GM12878 (cell line): ENCODE measurements at regions not wholly inside any gene's neighbourhood (a gene's known extent, or its start where the extent isn't known, plus 50 kb on each side); places are given as distances from the start of the nearest gene placed in this dataset.

Experiments used
- ATAC-seq: fragments of 200-7000 bp; cut with Tn5 transposase; 3 replicates; pipeline ENCODE4 v1.9.1; 2020; ENCODE audit warnings: mild to moderate bottlenecking, moderate library complexity
- BruUV-seq: library from RNA; stranded (reverse); fragments of 400-500 nt; replicated peaks from 2 replicates; lab custom pipeline; 2021; lab: Mats Ljungman, UMichigan
- CTCF ChIA-PET: fragments of 300-600 bp; sonication (Branson Sonifier 250); formaldehyde crosslinking; extraction: SDS; loops from one replicate; lab custom pipeline; 2021; ENCODE audit warnings: inconsistent platforms; lab: Yijun Ruan, JAX
- POLR2A ChIA-PET: fragments of 350-600 bp; formaldehyde crosslinking; extraction: SDS; loops from one replicate; lab custom pipeline; 2021; ENCODE audit warnings: inconsistent platforms; lab: Charles Lee
- RAD21 ChIA-PET: fragments of 300-600 bp; sonication (Branson Sonifier 250); formaldehyde crosslinking; loops from one replicate; lab custom pipeline; 2023; ENCODE audit warnings: antibody characterized with exemption; ENCODE audit not compliant: unreplicated experiment; lab: Charles Lee
- SMC1A ChIA-PET: fragments of 300-600 bp; sonication (Branson Sonifier 250); formaldehyde crosslinking; loops from one replicate; lab custom pipeline; 2023; ENCODE audit not compliant: unreplicated experiment, uncharacterized antibody; lab: Charles Lee
- DNase-seq: peaks from one replicate; pipeline ENCODE4 v3.0.0-alpha.2; 2011; ENCODE audit warnings: low read depth, low spot score
- FAIRE-seq: peaks from 3 replicates; lab custom pipeline; 2011; peaks lifted over from hg19 to GRCh38; lab: Jason Lieb, UNC
- H2AFZ ChIP-seq: 2 replicates; pipeline ENCODE4 v1.6.0; 2011; ENCODE audit warnings: low read depth, low read length, control low read depth; ENCODE audit not compliant: control insufficient read depth
- H3K27ac ChIP-seq: 2 replicates; pipeline ENCODE4 v1.5.1; 2011; ENCODE audit warnings: control low read depth; ENCODE audit not compliant: control insufficient read depth, insufficient read depth
- H3K27me3 ChIP-seq, 2 experiments: replicated peaks in 1 of 2; 2 replicates each; pipeline versions ENCODE4 v1.6.0 to v1.6.1; 2011; ENCODE audit warnings: low read length in 1 of 2; ENCODE audit not compliant: control insufficient read depth in 2 of 2, insufficient read depth in 2 of 2
- H3K36me3 ChIP-seq, 2 experiments: 2 replicates each; pipeline ENCODE4 v1.5.1; 2011; ENCODE audit warnings: low read length in 1 of 2; ENCODE audit not compliant: control insufficient read depth in 2 of 2, insufficient read depth in 2 of 2
- H3K4me1 ChIP-seq: 2 replicates; pipeline ENCODE4 v1.6.1; 2011; ENCODE audit warnings: mild to moderate bottlenecking, low read length, moderate library complexity, mixed read lengths; ENCODE audit not compliant: control insufficient read depth, insufficient read depth
- H3K4me2 ChIP-seq: 2 replicates; pipeline ENCODE4 v1.6.0; 2011; ENCODE audit warnings: control low read depth; ENCODE audit not compliant: control insufficient read depth, insufficient read depth
- H3K4me3 ChIP-seq: fragments of 200-600 bp; sonication (generic); 2 replicates; pipeline ENCODE4 v1.5.1; 2016
- H3K79me2 ChIP-seq: 2 replicates; pipeline ENCODE4 v1.6.0; 2011; ENCODE audit warnings: low read length; ENCODE audit not compliant: control insufficient read depth, insufficient read depth
- H3K9ac ChIP-seq: 2 replicates; pipeline ENCODE4 v1.8.0; 2011; ENCODE audit warnings: low read length, control low read depth, mixed read lengths; ENCODE audit not compliant: control insufficient read depth, insufficient read depth
- H3K9me3 ChIP-seq: replicated peaks from 3 replicates; pipeline ENCODE4 v1.5.1; 2011; ENCODE audit warnings: mild to moderate bottlenecking, low read length; ENCODE audit not compliant: control insufficient read depth, insufficient read depth
- H4K20me1 ChIP-seq: 2 replicates; pipeline ENCODE4 v1.6.0; 2011; ENCODE audit not compliant: control insufficient read depth, insufficient read depth
- BHLHE40 ChIP-seq, 2 experiments: fragments of 450-650 bp in 1 of 2; IDR thresholded peaks; 2 replicates each; pipeline ENCODE4 v1.6.1; 2011 to 2017; ENCODE audit warnings: low read depth in 2 of 2, borderline replicate concordance in 1 of 2, improper control_type of control experiment in 1 of 2, low read length in 1 of 2, mild to moderate bottlenecking in 1 of 2
- HDAC2 ChIP-seq: fragments of 200-600 bp; sonication (generic); IDR thresholded peaks from 2 replicates; pipeline ENCODE4 v1.6.1; 2017
- RAD51 ChIP-seq: fragments of 450-650 bp; IDR thresholded peaks from 2 replicates; pipeline ENCODE4 v1.6.1; 2016; ENCODE audit warnings: moderate library complexity, mild to moderate bottlenecking, inconsistent platforms
- SP1 ChIP-seq: IDR thresholded peaks from one replicate; pipeline ENCODE4 v1.6.1; 2011; ENCODE audit warnings: low read depth, low read length
- SPI1 ChIP-seq: IDR thresholded peaks from 2 replicates; pipeline ENCODE4 v1.6.1; 2011; ENCODE audit warnings: low read depth, mild to moderate bottlenecking, low read length, moderate library complexity, borderline replicate concordance; ENCODE audit not compliant: insufficient read depth
- STAT1 ChIP-seq: fragments of 450-650 bp; conservative IDR thresholded peaks from 2 replicates; pipeline ENCODE4 v1.6.1; 2014; ENCODE audit warnings: antibody characterized with exemption, mild to moderate bottlenecking
- STAT3 ChIP-seq: IDR thresholded peaks from 2 replicates; pipeline ENCODE4 v1.6.1; 2011; ENCODE audit warnings: low read depth, low read length, improper control_type of control experiment
- ZBTB11 ChIP-seq: fragments of 450-650 bp; formaldehyde crosslinking; IDR thresholded peaks from 2 replicates; pipeline ENCODE4 v1.5.0; 2022; ENCODE audit warnings: mild to moderate bottlenecking, missing genetic modification characterization
- ZNF207 ChIP-seq: fragments of 450-650 bp; IDR thresholded peaks from 2 replicates; pipeline ENCODE4 v1.6.1; 2014; ENCODE audit warnings: antibody characterized with exemption, mild to moderate bottlenecking, borderline replicate concordance
- WGBS: methylation state at CpG from one replicate; pipeline ENCODE4 v1.1.6; 2016; ENCODE audit warnings: low lambda C conversion rate; ENCODE audit not compliant: insufficient replicate concordance, insufficient coverage; ENCODE audit errors: missing lambda C conversion rate; 5-methylcytosine and 5-hydroxymethylcytosine counted together
- in situ Hi-C: fragments of 300-500 bp; cut with MboI; formaldehyde crosslinking; loops from 9 replicates; pipeline ENCODE4 v1.14.3; 2018; ENCODE audit warnings: mixed read lengths
- intact Hi-C: fragments of 100-400 bp; cut with micrococcal nuclease; formaldehyde crosslinking; loops from one replicate; pipeline ENCODE4 v1.14.2; 2022; ENCODE audit not compliant: unreplicated experiment
- TF ChIP-seq, protein P1 (sequence below): fragments of 450-650 bp; IDR thresholded peaks from 2 replicates; pipeline ENCODE4 v1.6.1; 2014; ENCODE audit warnings: mild to moderate bottlenecking
- TF ChIP-seq, protein P2 (sequence below): fragments of 450-650 bp; IDR thresholded peaks from 2 replicates; pipeline ENCODE4 v1.6.1; 2016; ENCODE audit warnings: mild to moderate bottlenecking
- TF ChIP-seq, protein P3 (sequence below): IDR thresholded peaks from 2 replicates; pipeline ENCODE4 v1.6.1; 2012; ENCODE audit warnings: low read depth, low read length, improper control_type of control experiment

GRCh38 chr5:6308683-6309082 lies 69.7 kb downstream of the MED10 start (continued):
- TF ChIP-seq STAT1: no peak

- 55% methylated on average over 5 of the region's 5 CpGs for WGBS
- FAIRE-seq (no peak), ATAC-seq (no peak), DNase-seq (no peak)
- POLR2A ChIA-PET: no interaction called here
- Histone ChIP-seq H3K4me2 (no peak overlapping the region), H3K36me3 (no peaks in the 10 kb centered on the region), H2AFZ (no peak overlapping the region), H3K27me3 (no peaks in the 10 kb centered on the region; a peak in 1 of 4 replicates), H3K4me1 (no peaks in the 10 kb centered on the region), H3K9ac (no peak overlapping the region), H3K9me3 (no peaks in the 10 kb centered on the region), H3K27ac (no peak overlapping the region), H3K79me2 (no peaks in the 10 kb centered on the region), H3K4me3 (no peak overlapping the region), H4K20me1 (no peaks in the 10 kb centered on the region; the same call in none of the 2 replicates)
- intact Hi-C loops (no loop called here), in situ Hi-C loops (no loop called here)
- RAD21 ChIA-PET: interaction anchor here (0.6 to 1.4 kb wide), 2 partner anchors 27 to 306 kb away, joined by 3 to 4 read pairs; no protein-coding TSS in a partner anchor
- no TSS peak for BruUV-seq
- SMC1A ChIA-PET: no interaction called here
- TF ChIP-seq SPI1 (no peak), RAD51 (no peak), SP1 (no peak), ZBTB11 (CRISPR knock-in tag) (no peak), STAT3 (no peak), STAT1 (no peak), BHLHE40 (IDR thresholded peaks at IDR 0.05; ENCODE audit: borderline replicate concordance in 1 of 2, low read depth in 2 of 2, low read length in 1 of 2) (no peak), HDAC2 (no peak), ZNF207 (no peak)
- TF ChIP-seq, protein P1, sequence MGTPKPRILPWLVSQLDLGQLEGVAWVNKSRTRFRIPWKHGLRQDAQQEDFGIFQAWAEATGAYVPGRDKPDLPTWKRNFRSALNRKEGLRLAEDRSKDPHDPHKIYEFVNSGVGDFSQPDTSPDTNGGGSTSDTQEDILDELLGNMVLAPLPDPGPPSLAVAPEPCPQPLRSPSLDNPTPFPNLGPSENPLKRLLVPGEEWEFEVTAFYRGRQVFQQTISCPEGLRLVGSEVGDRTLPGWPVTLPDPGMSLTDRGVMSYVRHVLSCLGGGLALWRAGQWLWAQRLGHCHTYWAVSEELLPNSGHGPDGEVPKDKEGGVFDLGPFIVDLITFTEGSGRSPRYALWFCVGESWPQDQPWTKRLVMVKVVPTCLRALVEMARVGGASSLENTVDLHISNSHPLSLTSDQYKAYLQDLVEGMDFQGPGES: no peak
- TF ChIP-seq, protein P2, sequence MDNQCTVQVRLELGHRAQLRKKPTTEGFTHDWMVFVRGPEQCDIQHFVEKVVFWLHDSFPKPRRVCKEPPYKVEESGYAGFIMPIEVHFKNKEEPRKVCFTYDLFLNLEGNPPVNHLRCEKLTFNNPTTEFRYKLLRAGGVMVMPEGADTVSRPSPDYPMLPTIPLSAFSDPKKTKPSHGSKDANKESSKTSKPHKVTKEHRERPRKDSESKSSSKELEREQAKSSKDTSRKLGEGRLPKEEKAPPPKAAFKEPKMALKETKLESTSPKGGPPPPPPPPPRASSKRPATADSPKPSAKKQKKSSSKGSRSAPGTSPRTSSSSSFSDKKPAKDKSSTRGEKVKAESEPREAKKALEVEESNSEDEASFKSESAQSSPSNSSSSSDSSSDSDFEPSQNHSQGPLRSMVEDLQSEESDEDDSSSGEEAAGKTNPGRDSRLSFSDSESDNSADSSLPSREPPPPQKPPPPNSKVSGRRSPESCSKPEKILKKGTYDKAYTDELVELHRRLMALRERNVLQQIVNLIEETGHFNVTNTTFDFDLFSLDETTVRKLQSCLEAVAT: no peak
- TF ChIP-seq, protein P3, sequence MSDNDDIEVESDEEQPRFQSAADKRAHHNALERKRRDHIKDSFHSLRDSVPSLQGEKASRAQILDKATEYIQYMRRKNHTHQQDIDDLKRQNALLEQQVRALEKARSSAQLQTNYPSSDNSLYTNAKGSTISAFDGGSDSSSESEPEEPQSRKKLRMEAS: no peak
- CTCF ChIA-PET: no interaction called here
Measured at GRCh38 chr5:6307304-6307703, 71.0 kb downstream of the MED10 start.
